ENCODE measurements at regions not wholly inside any gene's neighbourhood (a gene's known extent, or its start where the extent isn't known, plus 50 kb on each side); places are given as distances from the start of the nearest gene placed in this dataset.
"Not testable (repeated sequence)": the region's sequence is repeated elsewhere in the genome, so short reads cannot be mapped to it uniquely, and the experiment has no call there.

DNA sequence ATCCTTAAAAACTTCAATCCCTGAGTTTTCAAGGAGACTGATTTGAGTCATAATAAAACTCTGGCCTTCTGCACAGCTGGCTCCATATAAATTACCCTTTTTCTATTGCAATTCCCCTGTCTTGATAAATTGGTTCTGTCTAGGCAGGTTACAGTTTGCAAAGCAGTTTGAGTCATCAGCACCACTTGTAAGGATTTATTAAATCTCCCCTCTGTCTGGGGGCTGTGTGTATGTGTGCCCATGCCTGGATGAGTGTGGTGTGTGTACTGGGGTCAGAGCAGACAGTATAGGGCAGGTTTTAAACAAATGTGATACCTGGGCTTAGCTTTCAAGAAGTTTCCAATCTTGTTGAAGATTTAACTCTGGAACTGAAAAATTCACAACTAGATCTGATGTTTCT lies 228.6 kb downstream of the FNDC1 start:
- DNase-seq, result no peak

- DNase-seq, result no peak
Measured at GRCh38 chr6:159395609-159396008, 226.4 kb downstream of the FNDC1 start.

DNA sequence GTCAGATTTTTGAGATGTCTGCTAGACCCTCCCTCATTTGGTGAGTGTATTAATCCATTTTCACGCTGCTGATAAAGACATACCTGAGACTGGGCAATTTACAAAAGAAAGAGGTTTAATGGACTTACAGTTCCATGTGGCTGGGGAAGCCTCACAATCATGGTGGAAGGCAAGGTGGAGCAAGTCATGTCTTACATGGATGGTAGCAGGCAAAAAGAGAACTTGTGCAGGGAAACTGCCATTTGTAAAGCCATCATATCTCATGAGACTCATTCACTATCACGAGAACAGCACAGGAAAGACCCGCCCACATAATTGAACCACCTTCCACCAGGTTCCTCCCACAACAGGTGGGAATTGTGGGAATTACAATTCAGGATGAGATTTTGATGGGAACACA lies 223.5 kb downstream of the FNDC1 start:
- DNase-seq, result not testable (repeated sequence)

DNA sequence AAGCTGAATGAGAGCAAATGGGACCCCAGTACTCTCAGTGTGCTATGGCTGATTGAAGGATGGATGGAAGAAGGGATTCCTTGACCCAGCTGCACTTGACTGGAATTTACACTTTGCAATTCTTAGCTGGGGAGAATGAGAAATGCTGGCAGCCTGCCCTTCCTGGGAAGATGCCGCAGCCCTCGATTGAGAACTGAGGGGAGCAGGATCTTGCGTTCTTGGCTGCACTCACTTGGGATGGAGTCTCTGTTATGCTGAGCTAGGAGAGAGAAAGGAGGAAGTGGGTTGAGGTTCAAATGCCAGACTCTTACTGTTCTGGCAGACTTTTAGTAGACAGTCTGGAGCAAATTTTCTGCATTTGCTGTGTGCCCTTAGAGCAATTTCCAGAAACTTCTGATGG lies 221.2 kb downstream of the FNDC1 start:
- DNase-seq, result no peak

GRCh38 chr6:159389695-159390094 lies 220.5 kb downstream of the FNDC1 start:
- DNase-seq, result no peak

GRCh38 chr6:159380114-159380513 lies 210.9 kb downstream of the FNDC1 start:
- DNase-seq, result no peak

GRCh38 chr6:159378411-159379328 lies 209.5 kb downstream of the FNDC1 start:
- DNase-seq, result no peak

DNA sequence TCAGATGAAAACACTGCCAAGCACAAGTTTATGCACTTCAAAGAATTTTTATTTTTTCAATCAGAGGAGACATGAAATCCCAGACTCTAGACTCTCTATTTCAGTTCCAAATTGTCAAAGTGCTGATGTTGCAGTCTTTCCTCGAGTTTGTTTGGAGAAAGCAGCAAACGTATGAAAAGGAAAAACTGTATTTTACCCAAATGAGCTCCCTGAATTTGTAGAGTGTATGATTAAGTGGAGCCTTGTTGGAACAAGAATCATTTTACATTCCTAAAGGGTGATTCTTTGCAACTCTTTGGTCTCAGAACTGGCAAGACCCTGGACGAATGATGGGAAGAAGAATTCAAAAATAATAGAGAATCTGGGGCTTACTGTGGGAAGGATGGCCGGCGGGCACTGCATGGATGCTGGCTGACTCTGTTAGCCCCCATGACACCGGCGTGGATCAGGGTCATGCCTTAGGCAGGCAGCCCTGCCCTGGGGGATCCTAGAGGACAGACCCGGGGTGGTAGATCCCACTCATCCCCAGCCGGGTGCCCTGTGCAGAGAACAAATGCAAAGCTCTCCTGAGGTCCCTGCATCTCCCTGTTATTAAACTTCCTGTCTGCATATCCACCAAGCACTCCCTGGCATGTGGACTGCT lies 207.4 kb downstream of the FNDC1 start:
- DNase-seq, result no peak

DNA sequence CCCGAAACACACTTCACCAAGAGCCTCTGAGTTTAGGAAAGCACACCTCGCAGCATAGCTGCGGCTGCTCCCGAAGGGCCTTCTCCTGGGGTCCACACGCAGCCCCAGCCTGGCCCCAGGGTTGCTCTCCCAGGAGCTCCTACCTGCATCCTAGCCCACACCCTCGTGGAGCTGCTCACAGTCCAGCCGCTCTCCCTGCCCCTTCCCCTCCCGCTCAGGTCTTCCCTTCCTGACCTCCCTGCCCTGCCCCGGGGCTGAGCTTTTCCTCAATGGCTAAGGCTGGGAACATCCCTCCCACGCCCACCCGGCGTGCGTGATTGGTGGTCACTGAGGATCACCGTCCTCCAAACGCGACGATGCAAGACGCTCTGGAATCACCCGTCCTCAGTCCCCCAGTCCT lies 205.8 kb downstream of the FNDC1 start:
- no peak for DNase-seq

DNA sequence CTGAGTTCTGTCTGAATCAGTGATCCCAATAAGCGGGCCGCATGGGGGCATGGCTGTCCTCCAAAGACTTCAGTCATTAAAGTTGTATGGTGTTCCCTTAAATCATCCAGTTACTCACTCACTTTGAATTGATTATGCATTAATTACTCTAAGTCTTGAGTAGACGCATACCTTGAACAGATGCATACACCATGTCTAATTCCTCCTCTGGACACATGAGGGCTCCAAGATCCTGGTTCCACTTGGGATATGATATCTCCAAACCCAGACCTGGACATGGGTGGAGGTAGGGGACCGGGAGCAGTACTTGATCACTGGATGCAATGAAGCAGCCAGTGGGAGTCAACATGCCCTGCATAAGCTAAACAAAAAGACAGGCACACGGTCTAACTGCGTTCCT lies 204.5 kb downstream of the FNDC1 start:
- no peak for DNase-seq

- DNase-seq, result no peak
Measured at GRCh38 chr6:159372333-159372732, 203.1 kb downstream of the FNDC1 start.

DNA sequence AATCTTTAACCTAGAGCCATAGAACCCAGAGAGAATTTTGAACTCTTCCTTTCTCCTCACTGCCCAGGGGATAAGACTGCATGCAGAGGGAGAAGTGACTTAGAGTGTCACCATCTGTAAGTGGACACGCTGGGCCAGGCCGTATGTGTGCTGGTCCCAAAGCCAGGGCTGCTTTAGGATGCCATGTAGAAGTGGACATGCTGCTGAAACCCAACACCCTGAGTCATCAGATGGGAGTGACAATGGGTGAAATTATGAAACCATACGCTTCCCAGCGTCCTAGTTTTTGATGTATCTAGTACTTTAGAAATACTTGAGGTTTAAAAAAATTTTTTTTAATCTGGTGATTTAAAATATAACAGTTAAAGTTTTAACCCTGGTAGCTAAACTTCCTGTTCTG lies 191.1 kb downstream of the FNDC1 start:
- DNase-seq, result no peak

DNA sequence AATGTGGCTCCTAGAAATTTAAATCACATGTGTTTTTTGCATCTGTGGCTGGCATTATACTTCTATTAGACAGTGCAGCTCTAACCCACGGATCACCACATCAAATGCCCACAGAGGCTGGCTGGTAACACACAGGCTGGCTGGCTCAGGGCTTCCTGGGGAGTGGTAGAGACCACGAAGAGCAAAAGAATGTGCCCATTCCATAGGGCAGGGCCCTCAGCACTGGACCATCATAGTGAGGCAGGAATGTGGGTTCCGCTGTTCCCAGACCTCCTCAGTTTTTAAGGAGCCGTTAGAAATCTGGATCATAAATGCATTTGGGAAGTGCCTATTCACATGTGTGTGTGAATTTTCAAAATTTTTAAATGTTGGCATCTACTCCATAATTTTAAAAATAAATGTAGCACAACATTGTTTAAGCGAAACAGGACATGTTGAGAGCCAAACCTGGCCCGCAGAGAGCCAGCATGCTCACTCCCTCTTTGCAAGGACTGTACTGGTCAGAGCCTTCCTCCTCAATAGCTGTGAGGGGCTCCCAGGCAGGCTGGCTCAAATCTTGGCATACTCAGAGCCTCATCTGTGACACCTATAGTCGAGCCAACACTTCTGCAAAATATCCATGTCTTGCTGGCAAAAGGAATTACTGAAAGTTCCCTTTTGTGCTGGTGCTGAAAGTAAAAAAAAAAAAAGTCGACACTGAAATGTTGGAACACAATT lies 190.5 kb downstream of the FNDC1 start:
- no peak for DNase-seq

- no peak for DNase-seq
Measured at GRCh38 chr6:159358562-159358961, 189.4 kb downstream of the FNDC1 start.

- no peak for DNase-seq
Measured at GRCh38 chr6:159357211-159357915, 188.2 kb downstream of the FNDC1 start.

DNA sequence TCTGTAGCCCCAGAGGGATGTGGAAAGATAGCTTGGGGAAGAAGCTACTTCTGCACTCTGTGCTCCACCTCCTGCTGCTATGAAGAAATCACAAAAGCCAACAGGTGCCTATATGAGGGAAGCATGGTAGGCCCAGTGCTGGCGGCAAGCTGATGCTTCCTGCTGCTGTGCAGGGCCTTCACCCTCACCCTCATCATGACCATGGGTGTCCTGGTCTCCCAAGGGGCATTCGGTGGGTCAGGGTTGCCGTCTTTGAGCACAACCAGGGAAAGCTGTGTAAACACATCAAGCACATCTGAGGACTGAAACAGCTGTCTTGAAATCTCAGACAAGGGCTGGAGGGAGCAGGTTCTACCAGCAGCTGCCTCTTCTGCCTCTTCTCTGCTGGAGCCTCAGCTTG lies 184.0 kb downstream of the FNDC1 start:
- no peak for DNase-seq

DNA sequence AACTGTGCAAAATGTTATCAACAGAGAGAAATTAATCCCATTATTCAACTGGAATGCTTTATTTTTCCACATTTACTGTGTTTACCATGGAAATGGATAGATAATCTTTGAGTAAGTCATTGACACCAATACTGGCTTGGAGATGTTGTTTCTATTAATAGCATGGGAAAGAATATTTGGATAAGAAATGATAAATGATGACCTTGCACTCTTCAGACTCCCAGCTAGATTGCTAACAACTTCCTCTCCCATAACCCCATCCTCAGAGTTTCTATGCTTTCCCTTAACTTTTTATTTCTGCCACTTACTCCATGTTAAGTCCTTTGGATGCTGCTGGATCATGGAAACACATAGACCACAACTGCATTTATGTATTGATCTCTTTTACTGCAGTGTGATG lies 182.5 kb downstream of the FNDC1 start:
- no peak for DNase-seq

DNA sequence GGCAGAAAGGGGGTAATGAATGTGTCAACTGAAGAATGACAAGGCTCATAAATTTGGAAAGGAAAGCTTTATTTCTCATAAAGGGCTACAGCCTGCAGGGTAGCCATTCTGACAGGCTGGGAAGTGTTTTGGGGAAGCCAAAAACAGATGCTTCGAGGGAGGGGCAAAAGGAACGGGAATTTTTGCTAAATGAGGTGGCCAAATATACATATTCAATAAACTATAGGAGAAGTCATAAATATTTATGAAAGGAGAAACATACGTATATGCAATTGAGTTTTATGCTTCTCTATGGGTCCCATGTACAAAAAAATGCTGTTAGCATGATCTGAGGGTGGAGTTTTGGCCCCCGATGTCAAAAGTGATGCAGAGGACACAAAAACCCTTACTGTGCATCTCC lies 180.7 kb downstream of the FNDC1 start:
- no peak for DNase-seq

DNA sequence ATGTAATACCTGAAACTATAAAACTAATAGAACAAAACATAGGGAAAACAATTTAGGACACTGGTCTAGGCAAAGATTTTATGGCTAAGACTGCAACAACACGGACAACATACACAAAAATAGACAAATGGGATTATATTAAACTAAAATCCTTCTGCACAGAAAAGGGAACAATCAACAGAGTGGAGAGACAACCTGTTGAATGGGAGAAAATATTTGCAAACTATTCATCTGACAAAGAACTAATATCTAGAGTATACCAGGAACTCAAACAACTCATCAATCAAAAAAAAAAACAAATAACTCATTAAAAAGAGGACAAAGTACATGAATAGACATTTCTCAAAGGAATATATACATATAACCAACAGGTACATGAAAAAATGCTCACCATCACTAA lies 174.5 kb downstream of the FNDC1 start:
- DNase-seq, result no peak

- DNase-seq, result no peak
Measured at GRCh38 chr6:159342146-159342545, 172.9 kb downstream of the FNDC1 start.

GRCh38 chr6:159334068-159334467 lies 164.9 kb downstream of the FNDC1 start:
- no peak for DNase-seq

DNA sequence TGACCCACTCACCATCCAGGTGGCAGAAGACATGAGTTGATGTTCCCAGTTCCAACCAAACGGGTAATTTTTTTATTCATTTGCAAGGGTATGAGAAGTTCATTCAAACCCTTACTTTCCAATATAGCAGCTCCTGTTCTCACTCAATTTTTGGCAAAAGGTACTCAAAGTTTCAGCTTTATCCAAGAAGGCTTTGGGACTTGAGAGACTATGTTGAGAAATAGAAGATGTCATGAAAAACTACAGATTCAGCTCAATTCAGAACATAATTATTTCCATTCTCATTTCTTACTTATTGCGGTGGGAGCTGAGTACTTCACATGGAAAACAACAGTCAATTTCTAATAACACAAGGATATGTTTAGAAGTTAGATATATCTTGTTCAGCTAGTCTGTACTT lies 162.3 kb downstream of the FNDC1 start:
- DNase-seq, result no peak

- no peak for DNase-seq
Measured at GRCh38 chr6:159329081-159329480, 159.9 kb downstream of the FNDC1 start.

Data from activated T-cell treated with anti-CD3 and anti-CD28 coated beads, Interleukin-2, amount 50 U/mL, for 48 hours (primary cell).